ENCODE measurements at regions not wholly inside any gene's neighbourhood (a gene's known extent, or its start where the extent isn't known, plus 50 kb on each side); places are given as distances from the start of the nearest gene placed in this dataset.

GRCh38 chr6:87922947-87923330 is 124.7 kb upstream of the SPACA1 start:
- ChIA-PET POLR2A (no interaction called here), CTCF (no interaction called here)
- Histone ChIP-seq H4K20me1 (replicated peaks; ENCODE audit: control insufficient read depth, extremely low read depth, insufficient read depth, low read length) (no peaks in the 10 kb centered on the region), H3K4me1 (ENCODE audit: control insufficient read depth, extremely low read depth, insufficient read depth, low read length) (no peaks in the 10 kb centered on the region), H3K27me3 (ENCODE audit: control insufficient read depth in 2 of 2, insufficient read depth in 2 of 2, low read length in 2 of 2) (peaks cover 2 to 4% of the 10 kb centered on the region in 2 experiments), H3K4me2 (ENCODE audit: insufficient read depth, low read length) (no peak overlapping the region), H3K9me1 (replicated peaks; ENCODE audit: control insufficient read depth, extremely low read depth, insufficient read depth, low read length) (no peaks in the 10 kb centered on the region), H3K4me3 (replicated peaks in 1 of 3; ENCODE audit: insufficient read depth in 1 of 3, low read depth in 1 of 3, low read length in 3 of 3) (no peak overlapping the region), H3K9me3 (replicated peaks; ENCODE audit: control insufficient read depth, insufficient read depth, low read length) (no peaks in the 10 kb centered on the region), H2AFZ (ENCODE audit: low read depth, low read length) (no peak overlapping the region), H3K27ac (ENCODE audit: insufficient read depth, low read depth, low read length) (no peak overlapping the region), H3K79me2 (ENCODE audit: control insufficient read depth, insufficient read depth, low read length) (no peaks in the 10 kb centered on the region), H3K9ac (replicated peaks; ENCODE audit: extremely low read depth, insufficient read depth, low read length) (no peak overlapping the region), H3K36me3 (ENCODE audit: control insufficient read depth in 2 of 2, extremely low read depth in 1 of 2, insufficient read depth in 2 of 2, low read length in 2 of 2) (no peaks in the 10 kb centered on the region)
- FAIRE-seq = no peak
- BruUV-seq (replicated peaks) = no TSS peak
- no peak for TF ChIP-seq EZH2 (IDR thresholded peaks at IDR 0.05; ENCODE audit: borderline replicate concordance, low read depth, low read length, severe bottlenecking)
- TF ChIP-seq JUN (IDR thresholded peaks at IDR 0.05; ENCODE audit: borderline replicate concordance, insufficient read depth, insufficient read length, low read depth) = no peak
- no peak for TF ChIP-seq GATA2 (IDR thresholded peaks at IDR 0.05; ENCODE audit: insufficient read depth, insufficient read length, low read depth, low read length)
- no peak for TF ChIP-seq CTCF (IDR thresholded peaks at IDR 0.05; ENCODE audit: extremely low read depth in 1 of 2, insufficient read depth in 1 of 2, low read depth in 1 of 2, low read length in 2 of 2)
- no peak for TF ChIP-seq MAX (IDR thresholded peaks at IDR 0.05; ENCODE audit: insufficient read depth, insufficient read length)
- no peak for TF ChIP-seq FOS (IDR thresholded peaks at IDR 0.05; ENCODE audit: borderline replicate concordance, insufficient read depth, low read length)
- no peak for TF ChIP-seq POLR2A (IDR thresholded peaks at IDR 0.05; ENCODE audit: low read depth, low read length)
- no peak for TF ChIP-seq MYC (IDR thresholded peaks at IDR 0.05; ENCODE audit: low read depth, low read length)
- TF ChIP-seq POLR2AphosphoS5 (IDR thresholded peaks at IDR 0.05; ENCODE audit: insufficient read depth, low read depth, low read length) = no peak
- intact Hi-C loops (cut with micrococcal nuclease) (no loop called here), dilution Hi-C loops (cut with MboI; ENCODE audit: extremely low pct_ligation_motif_present, low sequenced_read_pairs) (no loop called here)
- DNase-seq (ENCODE audit: low read depth, low spot score) = no peak
